PFSK-1 (cell line): ENCODE measurements at regions not wholly inside any gene's neighbourhood (a gene's known extent, or its start where the extent isn't known, plus 50 kb on each side); places are given as distances from the start of the nearest gene placed in this dataset.

ENCODE experiments used
- FOXP2 ChIP-seq: optimal IDR thresholded peaks from 2 replicates; pipeline ENCODE3; 2011; ENCODE audit warnings: borderline replicate concordance, control low read depth, inconsistent platforms; ENCODE audit not compliant: insufficient read depth; ENCODE audit errors: extremely low read length, extremely low read depth
- SIN3A ChIP-seq: IDR thresholded peaks from 2 replicates; pipeline ENCODE4 v1.6.1; 2012; ENCODE audit warnings: mild to moderate bottlenecking, low read length, moderate library complexity, borderline replicate concordance; ENCODE audit not compliant: insufficient read depth
- TAF1 ChIP-seq: IDR thresholded peaks from 2 replicates; pipeline ENCODE4 v1.6.1; 2012; ENCODE audit warnings: low read length, control low read depth, borderline replicate concordance; ENCODE audit not compliant: insufficient read depth
- TF ChIP-seq, protein P1 (sequence below), 2 experiments: IDR thresholded peaks; 2 replicates each; pipeline versions ENCODE4 v1.6.1 to v1.8.0; 2011 to 2012; ENCODE audit warnings: low read depth in 2 of 2, low read length in 2 of 2, control low read depth in 1 of 2, inconsistent platforms in 1 of 2, mild to moderate bottlenecking in 1 of 2, moderate library complexity in 1 of 2; ENCODE audit not compliant: insufficient read depth in 1 of 2

DNA sequence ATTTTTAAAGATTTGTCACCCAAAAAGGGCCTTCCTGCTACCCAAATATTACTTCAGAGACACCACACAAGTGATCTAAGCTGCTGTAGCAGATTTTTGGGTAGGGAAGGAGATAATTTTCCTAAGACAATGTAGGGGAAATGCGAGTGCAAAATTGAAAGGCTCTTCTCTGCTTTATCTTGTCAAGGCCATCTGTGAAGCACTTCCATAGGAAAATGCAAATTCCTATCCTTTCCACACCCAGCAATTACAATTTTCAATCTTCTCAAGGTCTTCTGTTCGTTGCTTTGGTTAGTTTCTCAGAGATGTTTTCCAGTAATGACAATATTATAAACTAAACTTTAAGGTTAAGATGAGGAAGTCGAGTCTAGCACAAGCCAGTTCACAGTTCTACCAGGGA is 53.4 kb downstream of the HDGFL1 start:
- TF ChIP-seq SIN3A (no peak), TAF1 (no peak), FOXP2 (no peak)
- TF ChIP-seq, protein P1, sequence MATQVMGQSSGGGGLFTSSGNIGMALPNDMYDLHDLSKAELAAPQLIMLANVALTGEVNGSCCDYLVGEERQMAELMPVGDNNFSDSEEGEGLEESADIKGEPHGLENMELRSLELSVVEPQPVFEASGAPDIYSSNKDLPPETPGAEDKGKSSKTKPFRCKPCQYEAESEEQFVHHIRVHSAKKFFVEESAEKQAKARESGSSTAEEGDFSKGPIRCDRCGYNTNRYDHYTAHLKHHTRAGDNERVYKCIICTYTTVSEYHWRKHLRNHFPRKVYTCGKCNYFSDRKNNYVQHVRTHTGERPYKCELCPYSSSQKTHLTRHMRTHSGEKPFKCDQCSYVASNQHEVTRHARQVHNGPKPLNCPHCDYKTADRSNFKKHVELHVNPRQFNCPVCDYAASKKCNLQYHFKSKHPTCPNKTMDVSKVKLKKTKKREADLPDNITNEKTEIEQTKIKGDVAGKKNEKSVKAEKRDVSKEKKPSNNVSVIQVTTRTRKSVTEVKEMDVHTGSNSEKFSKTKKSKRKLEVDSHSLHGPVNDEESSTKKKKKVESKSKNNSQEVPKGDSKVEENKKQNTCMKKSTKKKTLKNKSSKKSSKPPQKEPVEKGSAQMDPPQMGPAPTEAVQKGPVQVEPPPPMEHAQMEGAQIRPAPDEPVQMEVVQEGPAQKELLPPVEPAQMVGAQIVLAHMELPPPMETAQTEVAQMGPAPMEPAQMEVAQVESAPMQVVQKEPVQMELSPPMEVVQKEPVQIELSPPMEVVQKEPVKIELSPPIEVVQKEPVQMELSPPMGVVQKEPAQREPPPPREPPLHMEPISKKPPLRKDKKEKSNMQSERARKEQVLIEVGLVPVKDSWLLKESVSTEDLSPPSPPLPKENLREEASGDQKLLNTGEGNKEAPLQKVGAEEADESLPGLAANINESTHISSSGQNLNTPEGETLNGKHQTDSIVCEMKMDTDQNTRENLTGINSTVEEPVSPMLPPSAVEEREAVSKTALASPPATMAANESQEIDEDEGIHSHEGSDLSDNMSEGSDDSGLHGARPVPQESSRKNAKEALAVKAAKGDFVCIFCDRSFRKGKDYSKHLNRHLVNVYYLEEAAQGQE (IDR thresholded peaks at IDR 0.05; ENCODE audit: insufficient read depth in 1 of 2, low read depth in 2 of 2, low read length in 2 of 2) = no peak
